ENCODE measurements at regions not wholly inside any gene's neighbourhood (a gene's known extent, or its start where the extent isn't known, plus 50 kb on each side); places are given as distances from the start of the nearest gene placed in this dataset.

GRCh38 chr5:8213701-8214240 is 344.8 kb downstream of the MTRR start:
- no peak for TF ChIP-seq CTCF (IDR thresholded peaks at IDR 0.05; ENCODE audit: insufficient read depth, low read length, poor library complexity, severe bottlenecking)
- TF ChIP-seq EZH2phosphoT487 (conservative IDR thresholded peaks at IDR 0.05; ENCODE audit: low read length), result no peak
